Loucy (cell line): ENCODE measurements at regions not wholly inside any gene's neighbourhood (a gene's known extent, or its start where the extent isn't known, plus 50 kb on each side); places are given as distances from the start of the nearest gene placed in this dataset.

Experiments
- EZH2phosphoT487 ChIP-seq: fragments of 200-600 bp; IDR thresholded peaks from 2 replicates; pipeline ENCODE4 v1.6.1; 2018; ENCODE audit warnings: antibody characterized with exemption, mild to moderate bottlenecking, moderate library complexity, borderline replicate concordance
- TF ChIP-seq, protein P1 (sequence below): fragments of 200-600 bp; sonication (generic); conservative IDR thresholded peaks from 2 replicates; pipeline ENCODE4 v1.5.1; 2014; ENCODE audit warnings: mild to moderate bottlenecking, antibody characterized with exemption, low read length

- TF ChIP-seq, protein P1, sequence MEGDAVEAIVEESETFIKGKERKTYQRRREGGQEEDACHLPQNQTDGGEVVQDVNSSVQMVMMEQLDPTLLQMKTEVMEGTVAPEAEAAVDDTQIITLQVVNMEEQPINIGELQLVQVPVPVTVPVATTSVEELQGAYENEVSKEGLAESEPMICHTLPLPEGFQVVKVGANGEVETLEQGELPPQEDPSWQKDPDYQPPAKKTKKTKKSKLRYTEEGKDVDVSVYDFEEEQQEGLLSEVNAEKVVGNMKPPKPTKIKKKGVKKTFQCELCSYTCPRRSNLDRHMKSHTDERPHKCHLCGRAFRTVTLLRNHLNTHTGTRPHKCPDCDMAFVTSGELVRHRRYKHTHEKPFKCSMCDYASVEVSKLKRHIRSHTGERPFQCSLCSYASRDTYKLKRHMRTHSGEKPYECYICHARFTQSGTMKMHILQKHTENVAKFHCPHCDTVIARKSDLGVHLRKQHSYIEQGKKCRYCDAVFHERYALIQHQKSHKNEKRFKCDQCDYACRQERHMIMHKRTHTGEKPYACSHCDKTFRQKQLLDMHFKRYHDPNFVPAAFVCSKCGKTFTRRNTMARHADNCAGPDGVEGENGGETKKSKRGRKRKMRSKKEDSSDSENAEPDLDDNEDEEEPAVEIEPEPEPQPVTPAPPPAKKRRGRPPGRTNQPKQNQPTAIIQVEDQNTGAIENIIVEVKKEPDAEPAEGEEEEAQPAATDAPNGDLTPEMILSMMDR: no peak
- TF ChIP-seq EZH2phosphoT487: no peak
Measured at GRCh38 chr12:105428793-105429395, 98.4 kb downstream of the C12orf75 start.
